ENCODE measurements at regions not wholly inside any gene's neighbourhood (a gene's known extent, or its start where the extent isn't known, plus 50 kb on each side); places are given as distances from the start of the nearest gene placed in this dataset.

DNA sequence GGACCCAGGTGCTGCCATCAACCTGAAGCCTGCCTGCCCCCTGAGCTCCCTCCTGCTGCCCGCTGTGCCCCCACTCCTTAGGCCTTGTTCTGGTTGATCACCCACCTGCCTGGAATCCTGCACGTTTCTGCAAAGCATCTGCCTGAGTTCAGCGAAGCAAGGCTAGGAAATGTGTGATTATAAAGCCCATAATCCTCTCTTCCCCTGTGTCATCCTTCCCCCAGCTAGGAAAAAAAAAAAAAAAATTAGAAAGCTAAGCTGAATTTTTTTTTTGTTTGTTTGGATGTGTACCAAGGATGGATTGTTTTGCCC is 93.2 kb downstream of the FOXA2 start:
- TF ChIP-seq, protein P1, sequence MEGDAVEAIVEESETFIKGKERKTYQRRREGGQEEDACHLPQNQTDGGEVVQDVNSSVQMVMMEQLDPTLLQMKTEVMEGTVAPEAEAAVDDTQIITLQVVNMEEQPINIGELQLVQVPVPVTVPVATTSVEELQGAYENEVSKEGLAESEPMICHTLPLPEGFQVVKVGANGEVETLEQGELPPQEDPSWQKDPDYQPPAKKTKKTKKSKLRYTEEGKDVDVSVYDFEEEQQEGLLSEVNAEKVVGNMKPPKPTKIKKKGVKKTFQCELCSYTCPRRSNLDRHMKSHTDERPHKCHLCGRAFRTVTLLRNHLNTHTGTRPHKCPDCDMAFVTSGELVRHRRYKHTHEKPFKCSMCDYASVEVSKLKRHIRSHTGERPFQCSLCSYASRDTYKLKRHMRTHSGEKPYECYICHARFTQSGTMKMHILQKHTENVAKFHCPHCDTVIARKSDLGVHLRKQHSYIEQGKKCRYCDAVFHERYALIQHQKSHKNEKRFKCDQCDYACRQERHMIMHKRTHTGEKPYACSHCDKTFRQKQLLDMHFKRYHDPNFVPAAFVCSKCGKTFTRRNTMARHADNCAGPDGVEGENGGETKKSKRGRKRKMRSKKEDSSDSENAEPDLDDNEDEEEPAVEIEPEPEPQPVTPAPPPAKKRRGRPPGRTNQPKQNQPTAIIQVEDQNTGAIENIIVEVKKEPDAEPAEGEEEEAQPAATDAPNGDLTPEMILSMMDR (IDR thresholded peaks at IDR 0.05) = no peak
- no peak for TF ChIP-seq POLR2A (IDR thresholded peaks at IDR 0.05)
